ENCODE measurements at regions not wholly inside any gene's neighbourhood (a gene's known extent, or its start where the extent isn't known, plus 50 kb on each side); places are given as distances from the start of the nearest gene placed in this dataset.

GRCh38 chr7:140230516-140230860, 53.7 kb upstream of the KDM7A start (continued):
- no peak for TF ChIP-seq TP53 (CRISPR knock-in tag; conservative IDR thresholded peaks at IDR 0.05)
- peak; percentile 8; the same call in 1 of the 2 replicates for TF ChIP-seq RAD21 (CRISPR knock-in tag; IDR thresholded peaks at IDR 0.05)
- TF ChIP-seq TRIM24 (CRISPR knock-in tag; IDR thresholded peaks at IDR 0.05): 0 out of 2 replicates have a peak, but pooled peaks have one; percentile 19
- TF ChIP-seq RAD51 (IDR thresholded peaks at IDR 0.05; ENCODE audit: borderline replicate concordance): no peak
- no peak for TF ChIP-seq CREM (IDR thresholded peaks at IDR 0.05)
- no peak for TF ChIP-seq CREM (CRISPR knock-in tag; IDR thresholded peaks at IDR 0.05)
- TF ChIP-seq YY1 (IDR thresholded peaks at IDR 0.05; ENCODE audit: insufficient read depth, insufficient replicate concordance, low read depth, low read length): peak; percentile 31
- TF ChIP-seq, protein P1, sequence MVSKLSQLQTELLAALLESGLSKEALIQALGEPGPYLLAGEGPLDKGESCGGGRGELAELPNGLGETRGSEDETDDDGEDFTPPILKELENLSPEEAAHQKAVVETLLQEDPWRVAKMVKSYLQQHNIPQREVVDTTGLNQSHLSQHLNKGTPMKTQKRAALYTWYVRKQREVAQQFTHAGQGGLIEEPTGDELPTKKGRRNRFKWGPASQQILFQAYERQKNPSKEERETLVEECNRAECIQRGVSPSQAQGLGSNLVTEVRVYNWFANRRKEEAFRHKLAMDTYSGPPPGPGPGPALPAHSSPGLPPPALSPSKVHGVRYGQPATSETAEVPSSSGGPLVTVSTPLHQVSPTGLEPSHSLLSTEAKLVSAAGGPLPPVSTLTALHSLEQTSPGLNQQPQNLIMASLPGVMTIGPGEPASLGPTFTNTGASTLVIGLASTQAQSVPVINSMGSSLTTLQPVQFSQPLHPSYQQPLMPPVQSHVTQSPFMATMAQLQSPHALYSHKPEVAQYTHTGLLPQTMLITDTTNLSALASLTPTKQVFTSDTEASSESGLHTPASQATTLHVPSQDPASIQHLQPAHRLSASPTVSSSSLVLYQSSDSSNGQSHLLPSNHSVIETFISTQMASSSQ (IDR thresholded peaks at IDR 0.05; ENCODE audit: low read depth): no peak
- TF ChIP-seq, protein P1 (CRISPR knock-in tag; IDR thresholded peaks at IDR 0.05; ENCODE audit: borderline replicate concordance): peak; percentile 25; the same call in 1 of the 2 replicates
- no peak for TF ChIP-seq ZNF263 (CRISPR knock-in tag; IDR thresholded peaks at IDR 0.05)
- peak; percentile 42; the same call in 1 of the 2 replicates for TF ChIP-seq ZNF777 (CRISPR knock-in tag; IDR thresholded peaks at IDR 0.05)
- TF ChIP-seq ZNF562 (CRISPR knock-in tag; IDR thresholded peaks at IDR 0.05; ENCODE audit: borderline replicate concordance): peak; percentile 61; the same call in 1 of the 2 replicates
- peak; percentile 36; the same call in 1 of the 2 replicates for TF ChIP-seq ZSCAN21 (CRISPR knock-in tag; IDR thresholded peaks at IDR 0.05; ENCODE audit: borderline replicate concordance)
- 0 out of 2 replicates have a peak, but pooled peaks have one; percentile 27 for TF ChIP-seq NFYB (CRISPR knock-in tag; IDR thresholded peaks at IDR 0.05)
- no peak for TF ChIP-seq ZBTB42 (CRISPR knock-in tag; IDR thresholded peaks at IDR 0.05)
- TF ChIP-seq, protein P2, sequence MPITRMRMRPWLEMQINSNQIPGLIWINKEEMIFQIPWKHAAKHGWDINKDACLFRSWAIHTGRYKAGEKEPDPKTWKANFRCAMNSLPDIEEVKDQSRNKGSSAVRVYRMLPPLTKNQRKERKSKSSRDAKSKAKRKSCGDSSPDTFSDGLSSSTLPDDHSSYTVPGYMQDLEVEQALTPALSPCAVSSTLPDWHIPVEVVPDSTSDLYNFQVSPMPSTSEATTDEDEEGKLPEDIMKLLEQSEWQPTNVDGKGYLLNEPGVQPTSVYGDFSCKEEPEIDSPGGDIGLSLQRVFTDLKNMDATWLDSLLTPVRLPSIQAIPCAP (CRISPR knock-in tag; IDR thresholded peaks at IDR 0.05; ENCODE audit: low read depth): no peak
- TF ChIP-seq ZMAT3 (CRISPR knock-in tag; conservative IDR thresholded peaks at IDR 0.05): peak; percentile 72; the same call in 1 of the 2 replicates
- peak; percentile 89 for TF ChIP-seq BRF2 (CRISPR knock-in tag; IDR thresholded peaks at IDR 0.05)
- TF ChIP-seq ZNF256 (CRISPR knock-in tag; conservative IDR thresholded peaks at IDR 0.05): no peak
- no peak for TF ChIP-seq ZSCAN30 (CRISPR knock-in tag; IDR thresholded peaks at IDR 0.05)
- peak; percentile 84 for TF ChIP-seq HOXA3 (CRISPR knock-in tag; IDR thresholded peaks at IDR 0.05)
- peak; percentile 88 for TF ChIP-seq PATZ1 (CRISPR knock-in tag; IDR thresholded peaks at IDR 0.05)
- TF ChIP-seq ZNF746 (CRISPR knock-in tag; IDR thresholded peaks at IDR 0.05): peak; percentile 18; the same call in 1 of the 2 replicates

Measured in HepG2 (cell line).